ENCODE measurements at regions not wholly inside any gene's neighbourhood (a gene's known extent, or its start where the extent isn't known, plus 50 kb on each side); places are given as distances from the start of the nearest gene placed in this dataset.

DNA sequence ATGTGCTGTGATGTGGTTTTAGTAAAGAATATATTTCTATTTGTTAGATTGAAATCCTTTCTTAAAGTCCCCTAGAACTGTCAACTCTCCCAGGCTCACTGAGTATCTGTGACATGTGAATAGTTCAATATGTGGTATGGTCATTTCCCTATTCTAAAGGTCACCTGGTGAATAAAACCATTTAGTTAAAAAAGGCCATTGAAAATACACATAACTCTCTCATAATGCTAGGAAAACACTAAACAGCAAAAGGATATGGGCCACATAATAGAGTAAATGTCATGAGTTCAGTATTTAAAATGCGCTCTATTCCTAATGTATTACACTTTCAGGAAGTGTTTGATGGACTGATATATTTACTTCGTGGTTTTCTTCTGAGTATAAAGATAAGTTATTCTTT lies 420.9 kb upstream of the JAG1 start:
- H3K36me3 Mint-ChIP-seq (ENCODE audit: low read depth), result no peaks in the 10 kb centered on the region
- no peak for DNase-seq

DNA sequence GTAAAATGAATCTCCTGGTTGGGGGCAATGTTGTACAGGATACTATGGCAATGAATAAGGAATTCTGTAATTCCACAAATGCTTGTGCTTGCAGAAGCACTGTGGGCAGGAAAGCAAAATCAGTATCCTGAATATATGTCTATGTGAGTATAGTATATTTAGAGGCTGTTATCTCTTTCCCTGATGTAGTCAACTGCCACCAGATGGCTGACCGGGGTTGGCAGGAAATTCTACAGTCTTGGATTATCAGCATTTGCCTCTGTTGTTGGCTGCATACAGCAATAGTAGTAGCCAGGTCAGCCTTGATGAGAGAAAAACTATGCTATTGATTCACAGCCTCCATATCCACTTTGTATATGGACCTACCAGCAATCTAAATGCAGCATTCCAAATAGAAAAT lies 425.1 kb upstream of the JAG1 start:
- H3K9me3 Mint-ChIP-seq, result peaks cover 7% of the 10 kb centered on the region
- no peaks in the 10 kb centered on the region for H3K4me1 Mint-ChIP-seq (ENCODE audit: low read depth)
- no peaks in the 10 kb centered on the region for H3K27me3 Mint-ChIP-seq
- DNase-seq, result no peak
- H3K36me3 Mint-ChIP-seq (ENCODE audit: low read depth), result no peaks in the 10 kb centered on the region
- H3K27ac Mint-ChIP-seq, result no peak overlapping the region
- H3K4me3 Mint-ChIP-seq, result no peak overlapping the region

More for the DNA sequence above, 420.9 kb upstream of the JAG1 start:
- Mint-ChIP-seq H3K9me3 (peaks cover 2% of the 10 kb centered on the region), H3K4me1 (ENCODE audit: low read depth) (no peaks in the 10 kb centered on the region), H3K4me3 (no peak overlapping the region), H3K27me3 (no peaks in the 10 kb centered on the region), H3K27ac (no peak overlapping the region)

DNA sequence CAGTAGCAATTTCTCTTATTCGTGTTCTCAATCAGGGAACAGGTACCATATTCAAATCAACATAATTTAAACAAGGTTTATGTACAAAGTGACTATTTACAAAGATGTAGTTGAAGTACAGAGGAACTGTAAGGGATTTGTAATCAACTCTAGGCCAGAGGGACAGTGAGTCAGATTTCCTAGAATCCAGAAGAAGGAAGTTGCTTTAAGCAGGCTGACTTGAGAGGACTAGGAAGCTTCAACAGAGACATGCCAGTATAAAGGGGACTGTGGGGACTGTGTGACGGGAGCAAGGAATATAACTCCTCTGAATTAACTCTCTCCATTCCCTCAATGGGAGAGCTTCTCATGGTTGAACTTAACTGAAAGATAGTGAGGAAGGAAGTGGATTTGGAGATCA lies 427.4 kb upstream of the JAG1 start:
- H3K4me1 Mint-ChIP-seq (ENCODE audit: low read depth), result no peaks in the 10 kb centered on the region
- DNase-seq, result no peak
- H3K36me3 Mint-ChIP-seq (ENCODE audit: low read depth), result no peaks in the 10 kb centered on the region
- H3K9me3 Mint-ChIP-seq, result peaks cover 7% of the 10 kb centered on the region
- H3K27ac Mint-ChIP-seq, result no peak overlapping the region
- no peaks in the 10 kb centered on the region for H3K27me3 Mint-ChIP-seq
- H3K4me3 Mint-ChIP-seq, result no peak overlapping the region

DNA sequence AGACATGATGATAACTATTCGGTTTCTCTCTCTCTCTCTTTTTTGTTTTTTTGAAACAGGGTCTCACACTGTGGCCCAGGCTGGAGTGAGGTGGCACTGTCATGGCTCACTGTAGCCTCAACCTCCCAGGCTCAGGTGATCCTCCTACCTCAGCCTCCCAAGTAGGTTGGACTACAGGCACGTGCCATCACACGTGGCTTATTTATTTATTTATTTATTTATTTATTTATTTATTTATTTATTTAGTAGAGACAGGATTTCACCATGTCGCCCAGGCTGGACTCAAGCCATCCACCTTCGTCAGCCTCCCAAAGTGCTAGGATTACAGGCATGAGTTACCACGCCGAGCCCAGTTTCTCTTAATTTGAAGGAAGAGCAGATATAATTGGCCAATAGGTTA lies 427.9 kb upstream of the JAG1 start:
- no peak overlapping the region for H3K4me3 Mint-ChIP-seq
- H3K4me1 Mint-ChIP-seq (ENCODE audit: low read depth), result no peaks in the 10 kb centered on the region
- peaks cover 7% of the 10 kb centered on the region for H3K9me3 Mint-ChIP-seq
- H3K27ac Mint-ChIP-seq, result no peak overlapping the region
- H3K27me3 Mint-ChIP-seq, result no peaks in the 10 kb centered on the region
- no peak for DNase-seq
- H3K36me3 Mint-ChIP-seq (ENCODE audit: low read depth), result no peaks in the 10 kb centered on the region

DNA sequence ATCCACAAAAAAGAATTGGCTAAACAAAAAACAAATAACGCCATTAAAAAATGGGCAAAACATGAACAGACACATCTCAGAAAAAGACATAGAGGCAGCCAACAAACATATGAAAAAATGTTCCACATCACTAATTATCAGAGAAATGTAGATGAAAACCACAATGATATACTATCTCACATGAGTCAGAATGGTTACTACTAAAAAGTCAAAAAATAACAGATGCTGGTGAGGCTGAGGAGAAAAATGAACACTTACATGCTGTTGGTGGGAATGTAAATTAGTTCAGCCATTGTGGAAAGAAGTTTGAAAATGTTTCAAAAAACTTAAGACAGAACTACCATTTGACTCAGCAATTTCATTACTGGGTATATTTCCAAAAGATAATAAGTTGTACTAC lies 430.1 kb upstream of the JAG1 start:
- Mint-ChIP-seq H3K9me3 (peaks cover 5% of the 10 kb centered on the region), H3K27me3 (no peaks in the 10 kb centered on the region), H3K36me3 (ENCODE audit: low read depth) (no peaks in the 10 kb centered on the region), H3K27ac (no peak overlapping the region), H3K4me3 (no peak overlapping the region), H3K4me1 (ENCODE audit: low read depth) (no peaks in the 10 kb centered on the region)
- no peak for DNase-seq

DNA sequence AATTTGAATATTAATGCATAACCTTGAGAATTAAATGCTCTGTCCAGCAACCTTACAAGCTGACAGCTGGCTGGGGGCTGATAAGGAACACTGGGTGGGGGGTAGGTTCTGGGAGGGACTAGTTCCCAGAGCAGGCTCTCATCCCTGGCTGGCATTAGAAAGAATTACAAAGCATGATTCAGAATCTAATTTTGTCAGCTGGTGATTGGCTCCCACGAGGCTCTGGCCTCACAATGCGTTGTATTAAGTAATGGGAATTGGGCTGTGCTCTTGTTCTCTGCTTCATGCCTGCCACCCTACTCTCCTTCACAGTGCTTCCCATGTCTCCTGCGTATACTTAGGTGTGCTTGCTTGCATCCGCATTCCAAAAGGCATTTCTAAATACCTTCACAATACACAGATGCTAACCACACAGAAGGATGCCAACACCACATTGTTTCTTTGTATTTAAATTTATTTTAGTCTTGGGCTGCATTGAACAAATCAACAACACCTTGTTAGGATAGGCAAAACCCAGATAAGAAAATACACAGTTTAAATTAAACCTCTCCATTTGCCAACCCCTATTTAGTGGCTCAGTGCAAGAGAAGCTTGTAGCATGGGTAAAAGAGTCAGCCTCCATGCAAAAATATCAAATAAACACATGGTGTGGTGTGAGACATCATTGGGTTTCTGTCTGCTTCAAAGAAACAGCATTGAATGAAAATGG lies 434.5 kb upstream of the JAG1 start:
- Mint-ChIP-seq H3K4me3 (no peak overlapping the region), H3K4me1 (ENCODE audit: low read depth) (no peaks in the 10 kb centered on the region), H3K27ac (no peak overlapping the region), H3K27me3 (no peaks in the 10 kb centered on the region), H3K36me3 (ENCODE audit: low read depth) (no peaks in the 10 kb centered on the region), H3K9me3 (peaks cover 4% of the 10 kb centered on the region)
- no peak for DNase-seq

DNA sequence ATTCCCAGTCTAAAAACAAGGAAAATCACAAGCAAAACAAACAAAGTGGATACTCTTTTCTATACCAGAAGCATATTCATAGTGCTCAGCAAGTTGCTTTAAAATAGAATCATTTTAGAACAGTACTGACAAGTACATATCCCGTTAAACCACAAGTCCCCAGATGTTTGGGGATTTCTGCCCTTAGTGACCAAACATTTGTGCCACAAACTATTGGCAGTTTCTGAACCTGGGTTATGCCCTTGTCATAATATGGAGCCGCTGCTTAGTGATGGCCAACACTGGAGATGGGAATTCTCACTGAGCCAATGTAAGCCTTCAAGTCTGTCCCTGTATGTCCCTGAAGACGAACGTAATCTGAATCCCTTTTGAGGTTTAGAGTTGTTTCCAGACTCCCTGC lies 436.7 kb upstream of the JAG1 start:
- Mint-ChIP-seq H3K4me1 (ENCODE audit: low read depth) (no peaks in the 10 kb centered on the region), H3K27me3 (no peaks in the 10 kb centered on the region), H3K27ac (no peak overlapping the region), H3K36me3 (ENCODE audit: low read depth) (no peaks in the 10 kb centered on the region), H3K4me3 (no peak overlapping the region), H3K9me3 (peaks cover 4% of the 10 kb centered on the region)
- DNase-seq, result no peak

DNA sequence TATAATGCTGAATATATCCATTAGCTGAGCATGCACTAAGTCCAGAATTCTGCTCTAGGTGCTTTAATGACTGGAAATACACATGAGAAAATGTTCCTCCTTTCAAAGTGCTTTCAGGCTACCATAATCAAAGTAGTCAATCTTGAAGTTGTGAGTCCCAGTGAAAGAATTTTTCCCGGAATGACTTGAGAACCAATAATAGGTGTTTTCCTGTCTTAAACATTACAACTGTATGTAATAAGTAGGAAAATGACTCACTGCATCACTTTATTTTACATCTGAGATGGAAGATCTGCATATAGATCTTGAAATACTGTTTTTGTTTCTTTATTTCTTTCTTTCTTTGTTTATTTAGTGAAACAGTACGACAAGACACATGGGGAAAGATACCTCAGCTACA lies 437.4 kb upstream of the JAG1 start:
- no peaks in the 10 kb centered on the region for H3K27me3 Mint-ChIP-seq
- peaks cover 4% of the 10 kb centered on the region for H3K9me3 Mint-ChIP-seq
- no peak overlapping the region for H3K4me3 Mint-ChIP-seq
- no peak for DNase-seq
- H3K27ac Mint-ChIP-seq, result no peak overlapping the region
- H3K4me1 Mint-ChIP-seq (ENCODE audit: low read depth), result no peaks in the 10 kb centered on the region
- H3K36me3 Mint-ChIP-seq (ENCODE audit: low read depth), result no peaks in the 10 kb centered on the region

DNA sequence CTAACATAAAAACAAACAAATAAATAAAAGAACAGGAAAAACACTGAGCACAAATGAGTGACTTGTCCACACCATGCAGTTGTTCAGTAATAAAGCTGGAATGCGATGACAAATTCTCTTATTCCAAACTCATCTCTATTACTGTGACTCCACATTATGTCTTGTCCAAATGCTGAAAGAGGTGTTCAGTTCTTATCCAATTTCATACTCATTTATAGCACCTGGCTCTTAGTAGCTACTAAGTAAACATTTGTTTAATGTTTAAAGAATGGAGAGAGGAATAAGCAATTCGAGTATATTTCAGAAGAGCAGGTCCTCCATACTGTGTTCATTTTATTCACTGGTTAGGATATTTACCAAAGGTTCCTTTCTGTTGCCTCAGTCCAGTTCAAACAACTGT lies 439.0 kb upstream of the JAG1 start:
- Mint-ChIP-seq H3K4me3 (no peak overlapping the region), H3K27me3 (no peaks in the 10 kb centered on the region), H3K36me3 (ENCODE audit: low read depth) (no peaks in the 10 kb centered on the region), H3K9me3 (peaks cover 4% of the 10 kb centered on the region), H3K27ac (no peak overlapping the region), H3K4me1 (ENCODE audit: low read depth) (no peaks in the 10 kb centered on the region)
- DNase-seq, result no peak

DNA sequence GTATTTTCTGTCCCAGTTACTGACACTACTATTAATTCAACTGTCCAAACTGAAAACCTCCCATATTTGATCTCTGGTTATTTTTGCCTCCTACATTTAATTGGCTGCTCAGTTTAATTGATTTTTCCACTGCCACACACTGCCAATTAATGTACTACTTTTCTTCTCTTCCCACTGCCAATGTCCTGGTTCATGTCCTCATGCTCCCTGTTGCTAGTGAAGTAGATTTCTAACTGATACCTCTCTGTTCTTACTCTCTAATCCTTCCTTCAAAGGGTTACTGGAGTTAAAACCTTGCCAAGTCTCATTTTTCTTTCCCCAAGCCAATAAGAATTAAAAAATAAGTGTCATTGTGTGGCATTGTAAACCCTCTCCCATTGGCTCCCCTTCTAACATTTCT lies 440.6 kb upstream of the JAG1 start:
- Mint-ChIP-seq H3K36me3 (ENCODE audit: low read depth) (no peaks in the 10 kb centered on the region), H3K4me1 (ENCODE audit: low read depth) (no peaks in the 10 kb centered on the region), H3K9me3 (peaks cover 4% of the 10 kb centered on the region), H3K27ac (no peak overlapping the region), H3K27me3 (no peaks in the 10 kb centered on the region), H3K4me3 (no peak overlapping the region)
- DNase-seq, result no peak

DNA sequence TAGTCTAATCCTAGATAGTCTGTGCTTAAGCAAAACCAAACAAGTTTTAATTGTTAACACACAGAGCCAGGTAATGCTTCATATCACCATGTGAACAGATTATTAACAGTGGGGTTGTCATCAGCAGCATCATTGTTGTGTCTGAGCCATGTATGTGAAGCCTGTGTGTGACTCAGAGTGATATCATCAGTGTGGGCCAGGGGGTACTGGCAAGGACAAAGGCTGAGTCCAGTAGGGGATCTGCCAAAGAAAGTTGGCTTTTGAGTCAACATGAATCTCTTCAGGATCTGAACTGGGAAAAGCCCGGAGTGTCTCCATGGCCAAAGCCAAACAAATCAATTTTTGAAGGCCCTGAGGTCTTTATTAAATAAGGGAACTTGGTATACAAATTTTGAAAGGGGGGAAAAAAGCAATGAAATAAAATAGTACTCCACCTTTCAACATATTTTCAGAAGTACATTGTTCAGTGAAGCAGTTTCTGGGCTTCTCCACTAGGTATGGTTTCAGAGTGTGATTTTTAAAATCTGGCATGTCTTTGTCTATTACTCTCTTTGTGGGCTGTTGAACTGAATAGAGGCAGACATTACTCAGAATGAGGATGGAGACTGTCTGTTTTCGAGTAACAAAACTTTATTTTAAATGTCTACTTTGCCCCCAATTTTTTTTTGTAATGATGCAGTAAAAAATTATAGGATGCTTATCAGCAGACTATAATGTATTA lies 444.2 kb upstream of the JAG1 start:
- no peak overlapping the region for H3K4me3 Mint-ChIP-seq
- H3K27me3 Mint-ChIP-seq, result no peaks in the 10 kb centered on the region
- H3K36me3 Mint-ChIP-seq (ENCODE audit: low read depth), result no peaks in the 10 kb centered on the region
- no peaks in the 10 kb centered on the region for H3K4me1 Mint-ChIP-seq (ENCODE audit: low read depth)
- DNase-seq, result no peak
- peaks cover 3% of the 10 kb centered on the region for H3K9me3 Mint-ChIP-seq
- no peak overlapping the region for H3K27ac Mint-ChIP-seq

DNA sequence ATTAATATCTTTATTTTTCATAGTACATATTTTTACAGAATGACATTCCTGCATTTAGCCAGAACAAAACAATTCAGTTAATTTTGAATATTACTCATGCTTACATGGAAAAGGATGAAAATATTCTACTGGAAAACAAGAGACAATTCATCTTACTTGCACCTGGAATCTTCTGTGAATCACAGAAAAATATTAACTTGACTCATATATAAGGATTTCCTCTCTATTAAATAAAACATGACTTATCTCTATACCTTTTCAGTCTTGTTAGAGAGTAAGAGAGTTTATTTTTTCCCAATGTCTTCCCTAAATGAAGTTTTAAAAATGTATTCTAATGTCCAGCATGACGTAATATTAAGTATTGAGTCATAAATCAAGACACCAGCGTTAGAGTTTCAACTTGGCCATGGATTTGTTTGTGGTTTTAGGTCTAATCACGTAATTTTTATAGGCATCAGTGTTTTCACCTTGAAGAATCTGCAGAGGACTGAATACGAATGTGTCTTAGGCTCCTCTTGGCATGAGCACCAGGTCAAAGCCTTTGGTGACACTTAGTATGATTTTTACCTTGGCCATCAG lies 445.1 kb upstream of the JAG1 start:
- H3K4me1 Mint-ChIP-seq (ENCODE audit: low read depth), result no peaks in the 10 kb centered on the region
- H3K9me3 Mint-ChIP-seq, result peaks cover 6% of the 10 kb centered on the region
- H3K36me3 Mint-ChIP-seq (ENCODE audit: low read depth), result no peaks in the 10 kb centered on the region
- H3K27me3 Mint-ChIP-seq, result no peaks in the 10 kb centered on the region
- H3K27ac Mint-ChIP-seq, result no peak overlapping the region
- DNase-seq, result no peak
- no peak overlapping the region for H3K4me3 Mint-ChIP-seq

DNA sequence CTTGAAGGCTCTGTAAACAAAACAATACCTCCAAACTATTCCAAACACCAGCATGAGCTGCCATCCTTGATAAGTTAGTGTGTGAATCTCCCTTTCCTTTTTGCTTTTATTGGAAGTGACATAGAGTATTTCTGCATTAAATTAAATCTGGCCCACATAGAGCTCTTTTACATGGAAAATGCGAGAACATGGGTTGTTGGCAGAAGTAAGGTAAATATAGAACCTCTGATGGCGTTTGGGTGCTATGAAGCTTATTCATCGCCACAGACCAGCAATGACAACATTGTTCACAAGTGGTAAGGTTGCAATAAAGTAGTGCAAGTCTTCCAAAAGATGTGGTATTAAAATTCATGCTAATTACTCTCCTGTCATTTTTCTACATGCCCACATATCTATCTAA lies 445.8 kb upstream of the JAG1 start:
- no peak for DNase-seq

DNA sequence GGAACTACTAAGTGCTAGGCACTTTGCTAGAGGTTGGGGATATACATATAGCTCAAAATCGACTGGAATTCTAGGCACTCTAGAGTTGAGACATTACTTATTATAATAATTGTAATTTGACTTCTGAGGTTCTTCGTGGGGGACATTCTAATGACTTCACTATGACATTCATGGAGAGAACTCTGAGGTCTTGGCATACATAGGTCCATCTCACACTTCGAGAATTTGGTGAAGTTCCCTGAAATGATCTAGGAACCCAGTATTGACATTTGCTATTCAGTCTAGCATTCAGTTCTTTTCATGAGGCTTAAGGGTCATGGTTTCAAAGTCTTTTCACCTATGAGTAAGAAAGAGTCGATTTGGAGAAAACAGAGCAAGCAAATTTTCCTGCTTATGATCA lies 446.6 kb upstream of the JAG1 start:
- no peaks in the 10 kb centered on the region for H3K36me3 Mint-ChIP-seq (ENCODE audit: low read depth)
- no peak for DNase-seq
- H3K27me3 Mint-ChIP-seq, result no peaks in the 10 kb centered on the region
- no peak overlapping the region for H3K27ac Mint-ChIP-seq
- no peaks in the 10 kb centered on the region for H3K4me1 Mint-ChIP-seq (ENCODE audit: low read depth)
- H3K9me3 Mint-ChIP-seq, result peaks cover 6% of the 10 kb centered on the region
- H3K4me3 Mint-ChIP-seq, result no peak overlapping the region

More for the DNA sequence above, 445.8 kb upstream of the JAG1 start:
- no peak overlapping the region for H3K27ac Mint-ChIP-seq
- no peaks in the 10 kb centered on the region for H3K27me3 Mint-ChIP-seq
- H3K9me3 Mint-ChIP-seq, result peaks cover 6% of the 10 kb centered on the region
- H3K36me3 Mint-ChIP-seq (ENCODE audit: low read depth), result no peaks in the 10 kb centered on the region
- no peak overlapping the region for H3K4me3 Mint-ChIP-seq
- no peaks in the 10 kb centered on the region for H3K4me1 Mint-ChIP-seq (ENCODE audit: low read depth)

DNA sequence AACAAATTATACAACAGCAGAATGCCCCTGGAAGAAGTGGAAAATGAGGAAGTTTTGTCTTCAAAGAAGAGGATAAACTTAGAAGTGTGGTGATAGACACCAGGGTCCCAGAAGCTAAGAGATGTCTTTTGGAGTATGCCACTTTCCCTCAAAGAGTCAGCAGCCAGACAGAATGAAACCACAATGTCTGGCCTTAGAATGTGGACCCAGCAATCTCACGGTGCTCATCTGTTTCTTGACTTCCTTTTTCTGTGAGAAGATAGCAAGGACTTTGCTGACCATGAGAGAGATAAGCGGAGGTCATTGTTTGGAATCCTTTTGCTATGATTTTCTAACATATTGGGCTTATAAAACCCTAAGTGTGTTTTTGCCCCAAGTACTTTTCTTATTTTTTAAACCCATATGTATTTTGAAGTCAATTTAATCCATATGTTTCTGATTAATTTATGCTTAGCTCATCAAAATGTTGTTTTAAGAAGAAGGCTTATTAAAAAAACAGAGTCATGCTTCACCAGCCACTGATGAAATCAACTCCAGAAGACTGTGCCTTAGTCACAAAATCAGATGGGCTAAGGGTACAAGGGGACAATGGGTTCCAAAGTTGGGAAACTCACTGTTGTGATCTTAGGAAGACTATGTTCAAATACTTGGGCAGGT lies 451.2 kb upstream of the JAG1 start:
- H3K27me3 Mint-ChIP-seq, result no peaks in the 10 kb centered on the region
- DNase-seq, result no peak
- no peak overlapping the region for H3K4me3 Mint-ChIP-seq
- H3K9me3 Mint-ChIP-seq, result peaks cover 10% of the 10 kb centered on the region
- H3K4me1 Mint-ChIP-seq (ENCODE audit: low read depth), result no peaks in the 10 kb centered on the region
- H3K36me3 Mint-ChIP-seq (ENCODE audit: low read depth), result no peaks in the 10 kb centered on the region
- no peak overlapping the region for H3K27ac Mint-ChIP-seq
